HCT116 (cell line): ENCODE measurements at regions not wholly inside any gene's neighbourhood (a gene's known extent, or its start where the extent isn't known, plus 50 kb on each side); places are given as distances from the start of the nearest gene placed in this dataset.
A peak's percentile ranks its signal among the peaks of the same experiment; 100 is the strongest.

Experiments
- CEBPB ChIP-seq: IDR thresholded peaks from 2 replicates; pipeline ENCODE4 v1.6.1; 2012; ENCODE audit warnings: low read depth
- CTCF ChIP-seq, 3 experiments: fragments of 200-600 bp in 1 of 3; sonication (generic) in 1 of 3; IDR thresholded peaks in 2 of 3; conservative IDR thresholded peaks in 1 of 3; 2 replicates each; pipeline ENCODE4 v1.5.1; 2012 to 2017; ENCODE audit warnings: low read depth in 2 of 3, low read length in 2 of 3, antibody characterized with exemption in 1 of 3, borderline replicate concordance in 1 of 3, control low read depth in 1 of 3, mild to moderate bottlenecking in 1 of 3, mixed read lengths in 1 of 3, mixed run types in 1 of 3, moderate library complexity in 1 of 3; ENCODE audit not compliant: insufficient read depth in 1 of 3
- EGR1 ChIP-seq: IDR thresholded peaks from 2 replicates; pipeline ENCODE4 v1.6.1; 2012; ENCODE audit warnings: low read depth
- POLR2A ChIP-seq: IDR thresholded peaks from 2 replicates; pipeline ENCODE4 v1.7.0; 2011; ENCODE audit warnings: borderline replicate concordance; ENCODE audit not compliant: insufficient read depth, insufficient read length; ENCODE audit errors: extremely low read depth
- REST ChIP-seq: IDR thresholded peaks from 2 replicates; pipeline ENCODE4 v1.6.1; 2012; ENCODE audit warnings: low read depth
- SIN3A ChIP-seq: IDR thresholded peaks from 2 replicates; pipeline ENCODE4 v1.6.1; 2012; ENCODE audit warnings: low read depth
- ZFX ChIP-seq: fragments of 450-650 bp; IDR thresholded peaks from 2 replicates; pipeline ENCODE4 v1.6.1; 2017

GRCh38 chr4:146124023-146124680, 51.4 kb upstream of the LSM6 start:
- TF ChIP-seq CTCF (IDR thresholded peaks at IDR 0.05 in 2 of 3, conservative IDR thresholded peaks at IDR 0.05 in 1 of 3; ENCODE audit: borderline replicate concordance in 1 of 3, insufficient read depth in 1 of 3, low read depth in 2 of 3, low read length in 2 of 3) (0 out of 6 replicates have a peak, but pooled peaks of 2 of the 3 experiments have one; percentile 4), POLR2A (no peak), SIN3A (no peak), ZFX (no peak), REST (no peak), EGR1 (no peak), CEBPB (no peak)
